Dendritic cell treated with granulocyte-macrophage colony-stimulating factor and Interleukin-4, amounts not matched to agents 40 ng/mL and 50 ng/mL, for 4 days (primary cell): ENCODE measurements at regions not wholly inside any gene's neighbourhood (a gene's known extent, or its start where the extent isn't known, plus 50 kb on each side); places are given as distances from the start of the nearest gene placed in this dataset.
A peak's percentile ranks its signal among the peaks of the same experiment; 100 is the strongest.
"Not testable (repeated sequence)": the region's sequence is repeated elsewhere in the genome, so short reads cannot be mapped to it uniquely, and the experiment has no call there.

ENCODE experiments used
- H3K27ac Mint-ChIP-seq: one replicate; pipeline ENCODE4 v1.8.0; 2022; ENCODE audit warnings: mild to moderate bottlenecking, mixed read lengths
- H3K27me3 Mint-ChIP-seq: one replicate; pipeline ENCODE4 v1.8.0; 2022; ENCODE audit warnings: mild to moderate bottlenecking, mixed read lengths
- H3K36me3 Mint-ChIP-seq: one replicate; pipeline ENCODE4 v1.8.0; 2022; ENCODE audit warnings: low read depth, mixed read lengths
- H3K4me1 Mint-ChIP-seq: one replicate; pipeline ENCODE4 v1.8.0; 2022; ENCODE audit warnings: low read depth, mixed read lengths
- H3K4me3 Mint-ChIP-seq: one replicate; pipeline ENCODE4 v1.8.0; 2022; ENCODE audit warnings: mild to moderate bottlenecking, moderate library complexity, mixed read lengths
- H3K9me3 Mint-ChIP-seq: one replicate; pipeline ENCODE4 v1.8.0; 2022; ENCODE audit warnings: mixed read lengths
- intact Hi-C: fragments of 100-400 bp; cut with micrococcal nuclease; formaldehyde crosslinking; loops from one replicate; pipeline ENCODE4 v1.15.0; 2022

GRCh38 chr12:104878858-104879257 lies 79.2 kb downstream of the SLC41A2 start:
- not testable (repeated sequence) for H3K27me3 Mint-ChIP-seq, H3K27ac Mint-ChIP-seq, H3K4me1 Mint-ChIP-seq, H3K4me3 Mint-ChIP-seq
- H3K9me3 Mint-ChIP-seq = peaks cover 13% of the 10 kb centered on the region
- intact Hi-C loops = loop anchor here (10.0 kb wide), 1 partner anchor 176 kb away; no protein-coding TSS in a partner anchor
- H3K36me3 Mint-ChIP-seq = peaks cover 29% of the 10 kb centered on the region

GRCh38 chr12:104877103-104877705 lies 80.9 kb downstream of the SLC41A2 start:
- intact Hi-C loops = loop anchor here (2.0 to 10.0 kb wide), 2 partner anchors 178 to 494 kb away; no protein-coding TSS in a partner anchor
- peaks cover under 1% of the 10 kb centered on the region for H3K9me3 Mint-ChIP-seq
- no peak overlapping the region for H3K27ac Mint-ChIP-seq
- H3K27me3 Mint-ChIP-seq = no peaks in the 10 kb centered on the region
- H3K36me3 Mint-ChIP-seq = peaks cover 20% of the 10 kb centered on the region
- peaks cover 6% of the 10 kb centered on the region for H3K4me1 Mint-ChIP-seq
- no peak overlapping the region for H3K4me3 Mint-ChIP-seq

- no peaks in the 10 kb centered on the region for H3K9me3 Mint-ChIP-seq
- intact Hi-C loops = loop anchor here (10.0 kb wide), 1 partner anchor 181 kb away; no protein-coding TSS in a partner anchor
- no peak overlapping the region for H3K4me3 Mint-ChIP-seq
- peaks cover 6% of the 10 kb centered on the region for H3K4me1 Mint-ChIP-seq
- H3K36me3 Mint-ChIP-seq = peaks cover 38% of the 10 kb centered on the region
- no peak overlapping the region for H3K27ac Mint-ChIP-seq
- H3K27me3 Mint-ChIP-seq = no peaks in the 10 kb centered on the region
Observed at GRCh38 chr12:104873374-104873773, 84.7 kb downstream of the SLC41A2 start.

GRCh38 chr12:104870797-104871196 lies 87.3 kb downstream of the SLC41A2 start:
- intact Hi-C loops = loop anchor here (10.0 kb wide), 1 partner anchor 184 kb away; no protein-coding TSS in a partner anchor
- Mint-ChIP-seq H3K9me3 (no peaks in the 10 kb centered on the region), H3K36me3 (peaks cover 30% of the 10 kb centered on the region), H3K27me3 (no peaks in the 10 kb centered on the region), H3K4me1 (peaks cover 6% of the 10 kb centered on the region), H3K27ac (no peak overlapping the region), H3K4me3 (no peak overlapping the region)

GRCh38 chr12:104866291-104866690 lies 91.8 kb downstream of the SLC41A2 start:
- Mint-ChIP-seq H3K4me1 (peaks cover 15% of the 10 kb centered on the region), H3K27me3 (no peaks in the 10 kb centered on the region), H3K27ac (no peak overlapping the region), H3K9me3 (no peaks in the 10 kb centered on the region), H3K4me3 (no peak overlapping the region), H3K36me3 (peaks cover 15% of the 10 kb centered on the region)
- intact Hi-C loops = no loop called here

GRCh38 chr12:104865080-104865479 lies 93.0 kb downstream of the SLC41A2 start:
- H3K4me3 Mint-ChIP-seq = no peak overlapping the region
- H3K27me3 Mint-ChIP-seq = no peaks in the 10 kb centered on the region
- no peaks in the 10 kb centered on the region for H3K9me3 Mint-ChIP-seq
- intact Hi-C loops = no loop called here
- H3K27ac Mint-ChIP-seq = peak overlapping the region; percentile 57
- H3K4me1 Mint-ChIP-seq = peaks cover 15% of the 10 kb centered on the region
- peaks cover 15% of the 10 kb centered on the region for H3K36me3 Mint-ChIP-seq

- peaks cover 15% of the 10 kb centered on the region for H3K4me1 Mint-ChIP-seq
- peaks cover 15% of the 10 kb centered on the region for H3K36me3 Mint-ChIP-seq
- H3K27me3 Mint-ChIP-seq = no peaks in the 10 kb centered on the region
- no peak overlapping the region for H3K4me3 Mint-ChIP-seq
- intact Hi-C loops = no loop called here
- H3K27ac Mint-ChIP-seq = peak overlapping the region; percentile 57
- H3K9me3 Mint-ChIP-seq = no peaks in the 10 kb centered on the region
Observed at GRCh38 chr12:104864668-104865067, 93.4 kb downstream of the SLC41A2 start.

- H3K9me3 Mint-ChIP-seq = no peaks in the 10 kb centered on the region
- intact Hi-C loops = no loop called here
- H3K27me3 Mint-ChIP-seq = no peaks in the 10 kb centered on the region
- no peak overlapping the region for H3K4me3 Mint-ChIP-seq
- peaks cover 15% of the 10 kb centered on the region for H3K4me1 Mint-ChIP-seq
- H3K36me3 Mint-ChIP-seq = peaks cover 14% of the 10 kb centered on the region
- no peak overlapping the region for H3K27ac Mint-ChIP-seq
Observed at GRCh38 chr12:104863296-104863948, 94.7 kb downstream of the SLC41A2 start.

- Mint-ChIP-seq H3K36me3 (peaks cover 9% of the 10 kb centered on the region), H3K4me3 (no peak overlapping the region), H3K4me1 (no peaks in the 10 kb centered on the region), H3K27me3 (no peaks in the 10 kb centered on the region), H3K9me3 (no peaks in the 10 kb centered on the region), H3K27ac (no peak overlapping the region)
- intact Hi-C loops = no loop called here
Observed at GRCh38 chr12:104858611-104859543, 99.2 kb downstream of the SLC41A2 start.

- Mint-ChIP-seq H3K4me3 (no peak overlapping the region), H3K9me3 (no peaks in the 10 kb centered on the region), H3K4me1 (no peaks in the 10 kb centered on the region), H3K36me3 (peaks cover 9% of the 10 kb centered on the region), H3K27me3 (no peaks in the 10 kb centered on the region), H3K27ac (no peak overlapping the region)
- intact Hi-C loops = no loop called here
Observed at GRCh38 chr12:104856531-104856930, 101.6 kb downstream of the SLC41A2 start.

- H3K9me3 Mint-ChIP-seq = no peaks in the 10 kb centered on the region
- H3K36me3 Mint-ChIP-seq = peaks cover 9% of the 10 kb centered on the region
- no peaks in the 10 kb centered on the region for H3K4me1 Mint-ChIP-seq
- H3K4me3 Mint-ChIP-seq = no peak overlapping the region
- no peak overlapping the region for H3K27ac Mint-ChIP-seq
- H3K27me3 Mint-ChIP-seq = no peaks in the 10 kb centered on the region
- intact Hi-C loops = no loop called here
Observed at GRCh38 chr12:104855599-104855998, 102.5 kb downstream of the SLC41A2 start.

GRCh38 chr12:104852896-104853295 lies 105.2 kb downstream of the SLC41A2 start:
- no peaks in the 10 kb centered on the region for H3K27me3 Mint-ChIP-seq
- no peaks in the 10 kb centered on the region for H3K9me3 Mint-ChIP-seq

GRCh38 chr12:104852102-104852501 lies 106.0 kb downstream of the SLC41A2 start:
- H3K9me3 Mint-ChIP-seq = no peaks in the 10 kb centered on the region
- intact Hi-C loops = no loop called here
- no peaks in the 10 kb centered on the region for H3K4me1 Mint-ChIP-seq
- H3K27me3 Mint-ChIP-seq = no peaks in the 10 kb centered on the region
- H3K27ac Mint-ChIP-seq = no peak overlapping the region
- no peak overlapping the region for H3K4me3 Mint-ChIP-seq
- H3K36me3 Mint-ChIP-seq = no peaks in the 10 kb centered on the region

More at GRCh38 chr12:104852896-104853295, 105.2 kb downstream of the SLC41A2 start:
- Mint-ChIP-seq H3K36me3 (no peaks in the 10 kb centered on the region), H3K27ac (no peak overlapping the region), H3K4me1 (no peaks in the 10 kb centered on the region), H3K4me3 (no peak overlapping the region)
- intact Hi-C loops = no loop called here

- Mint-ChIP-seq H3K4me1 (no peaks in the 10 kb centered on the region), H3K36me3 (peaks cover 2% of the 10 kb centered on the region), H3K4me3 (no peak overlapping the region), H3K27me3 (no peaks in the 10 kb centered on the region), H3K9me3 (no peaks in the 10 kb centered on the region), H3K27ac (no peak overlapping the region)
- intact Hi-C loops = no loop called here
Observed at GRCh38 chr12:104850781-104851180, 107.3 kb downstream of the SLC41A2 start.
